ENCODE measurements at regions not wholly inside any gene's neighbourhood (a gene's known extent, or its start where the extent isn't known, plus 50 kb on each side); places are given as distances from the start of the nearest gene placed in this dataset.

GRCh38 chr6:8276148-8276547 is 159.2 kb downstream of the SLC35B3 start:
- DNase-seq (ENCODE audit: extremely low read depth, low read depth): no peak
- no peak for TF ChIP-seq CTCF (IDR thresholded peaks at IDR 0.05; ENCODE audit: low read depth, low read length)

- DNase-seq (ENCODE audit: extremely low read depth, low read depth): no peak
- no peak for TF ChIP-seq CTCF (IDR thresholded peaks at IDR 0.05; ENCODE audit: low read depth, low read length)
These were observed 159.7 kb downstream of the SLC35B3 start for GRCh38 chr6:8275667-8276066.

GRCh38 chr6:8274226-8274625 is 161.1 kb downstream of the SLC35B3 start:
- no peak for DNase-seq (ENCODE audit: extremely low read depth, low read depth)
- no peak for TF ChIP-seq CTCF (IDR thresholded peaks at IDR 0.05; ENCODE audit: low read depth, low read length)

GRCh38 chr6:8269872-8270454 is 165.4 kb downstream of the SLC35B3 start:
- no peak for TF ChIP-seq CTCF (IDR thresholded peaks at IDR 0.05; ENCODE audit: low read depth, low read length)
- no peak for DNase-seq (ENCODE audit: extremely low read depth, low read depth)

GRCh38 chr6:8269094-8269493 is 166.3 kb downstream of the SLC35B3 start:
- TF ChIP-seq CTCF (IDR thresholded peaks at IDR 0.05; ENCODE audit: low read depth, low read length): no peak
- no peak for DNase-seq (ENCODE audit: extremely low read depth, low read depth)

GRCh38 chr6:8268606-8269005 is 166.3 kb upstream of the EEF1E1 start:
- TF ChIP-seq CTCF (IDR thresholded peaks at IDR 0.05; ENCODE audit: low read depth, low read length): no peak
- no peak for DNase-seq (ENCODE audit: extremely low read depth, low read depth)

GRCh38 chr6:8268156-8268555 is 165.8 kb upstream of the EEF1E1 start:
- no peak for DNase-seq (ENCODE audit: extremely low read depth, low read depth)
- TF ChIP-seq CTCF (IDR thresholded peaks at IDR 0.05; ENCODE audit: low read depth, low read length): no peak

Data from AG09319 (cell line).